Heart left ventricle (tissue), 16 donors: ENCODE measurements at regions not wholly inside any gene's neighbourhood (a gene's known extent, or its start where the extent isn't known, plus 50 kb on each side); places are given as distances from the start of the nearest gene placed in this dataset.

ENCODE experiments used
- ATAC-seq, 4 donors: fragments of 200-7000 bp; cut with Tn5 transposase; one replicate each; pipeline ENCODE4 v1.9.1; 2020 to 2022; ENCODE audit warnings: moderate library complexity in 4 of 4, mild to moderate bottlenecking in 3 of 4, moderate number of reproducible peaks in 1 of 4
- DNase-seq, 5 donors: peaks; one replicate each; pipeline ENCODE4 v3.0.0-alpha.2; 2020
- H3K27ac ChIP-seq, 12 donors: fragments of 200-600 bp; sonication (generic) in 4 of 12; one replicate each; pipeline versions ENCODE4 v1.5.0 to v1.8.0; 2016 to 2022; ENCODE audit warnings: mild to moderate bottlenecking in 2 of 12
- H3K27me3 ChIP-seq, 9 donors: fragments of 200-600 bp; sonication (generic) in 2 of 9; one replicate each; pipeline versions ENCODE4 v1.5.1 to v1.8.0; 2016 to 2022; ENCODE audit warnings: mild to moderate bottlenecking in 3 of 9
- H3K36me3 ChIP-seq, 9 donors: fragments of 200-600 bp; sonication (generic) in 2 of 9; one replicate each; pipeline versions ENCODE4 v1.5.0 to v1.8.0; 2018 to 2022; ENCODE audit warnings: mild to moderate bottlenecking in 2 of 9
- H3K4me1 ChIP-seq, 12 donors: fragments of 200-600 bp; sonication (generic) in 4 of 12; one replicate each; pipeline versions ENCODE4 v1.5.0 to v1.8.0; 2016 to 2022; ENCODE audit warnings: mild to moderate bottlenecking in 3 of 12
- H3K4me3 ChIP-seq, 12 donors: fragments of 200-600 bp; sonication (generic) in 4 of 12; one replicate each; pipeline versions ENCODE4 v1.5.0 to v1.8.0; 2017 to 2022; ENCODE audit warnings: mild to moderate bottlenecking in 9 of 12, moderate library complexity in 4 of 12
- H3K9me3 ChIP-seq, 12 donors: fragments of 200-600 bp; sonication (generic) in 4 of 12; one replicate each; pipeline versions ENCODE4 v1.5.0 to v1.8.0; 2016 to 2022; ENCODE audit warnings: mild to moderate bottlenecking in 1 of 12
- CTCF ChIP-seq, 12 donors: fragments of 200-600 bp; sonication (generic) in 4 of 12; IDR thresholded peaks; one replicate each; pipeline versions ENCODE4 v1.5.0 to v1.8.0; 2018 to 2022; ENCODE audit warnings: antibody characterized with exemption in 12 of 12, mild to moderate bottlenecking in 5 of 12
- POLR2A ChIP-seq, 2 donors: fragments of 450-650 bp; IDR thresholded peaks; one replicate each; pipeline ENCODE4 v1.6.1; 2017; ENCODE audit warnings: antibody characterized with exemption in 2 of 2, mild to moderate bottlenecking in 2 of 2, moderate library complexity in 2 of 2
- WGBS, 4 donors: extraction: QIAGEN DNeasy Blood & Tissue Kit in 2 of 4; methylation state at CpG; one replicate each; pipeline versions ENCODE4 v1.1.5 to v1.1.7; 2013 to 2018; 5-methylcytosine and 5-hydroxymethylcytosine counted together
- intact Hi-C, 10 donors: fragments of 100-400 bp; cut with DNase I; formaldehyde crosslinking; loops; one replicate each; pipeline versions ENCODE4 v1.11.1 to v1.14.2; 2022
- donor health status: ischemic (EF 13 %, LVEDD 7.1; RV severe dilation, severe dysfunction).
- donor health status: healthy with polysubstance abuse.
- donor health status: DM: no; HTN: yes; CAD: no.
- donor health status: DM: no; HTN: no; CAD: no.
- donor health status: ischemic (EF 25% LVEDD 6.9; RV normal size, moderate dysfunction).
- donor health status: ischemic (EF 25% LVEDD 5.7; RV mildly dilated, moderate dysfunction).
- donor health status: healthy.
- donor health status: DM: yes; HTN: yes; CAD: no.
- donor health status: ischemic (EF 35%, LVEDD 5.7; RV mildly dilated, moderate dysfunction).
- donor health status: nonischemic (EF 11% LVEDD 7.7; RV severe dilation, severe dysfunction).
- donor health status: DM: yes; HTN: yes; CAD: no.
- donor health status: PGD.
- donor health status: ischemic (EF 29% LVEDD 5.4; RV normal size, mild dysfunction).
- donor health status: nonischemic (EF 23%, LVEDD 6.1; RV moderate dilation, normal function).

GRCh38 chr12:59890896-59891579, 295.2 kb downstream of the SLC16A7 start:
- DNase-seq (no peak), ATAC-seq (no peak)
- H3K27ac ChIP-seq, result no peak overlapping the region
- H3K4me3 ChIP-seq, result no peak overlapping the region
- H3K27me3 ChIP-seq, result no peaks in the 10 kb centered on the region
- 84 to 87% (median 87%) methylated on average over 3 of the region's 3 CpGs for WGBS, 4 donors
- no peaks in the 10 kb centered on the region for H3K36me3 ChIP-seq
- TF ChIP-seq CTCF (IDR thresholded peaks at IDR 0.05) (no peak), POLR2A (IDR thresholded peaks at IDR 0.05) (no peak)
- intact Hi-C loops, result no loop called here
- H3K9me3 ChIP-seq, result no peaks in the 10 kb centered on the region
- no peaks in the 10 kb centered on the region for H3K4me1 ChIP-seq

- TF ChIP-seq POLR2A (IDR thresholded peaks at IDR 0.05) (no peak), CTCF (IDR thresholded peaks at IDR 0.05) (no peak)
- no peak for ATAC-seq
- Histone ChIP-seq H3K27me3 (no peaks in the 10 kb centered on the region), H3K4me3 (no peak overlapping the region), H3K36me3 (no peaks in the 10 kb centered on the region), H3K27ac (no peak overlapping the region), H3K4me1 (no peaks in the 10 kb centered on the region), H3K9me3 (no peaks in the 10 kb centered on the region)
- intact Hi-C loops, result no loop called here
- WGBS, 4 donors, result 74 to 85% (median 83%) methylated on average over 1 of the region's 1 CpG
- no peak for DNase-seq
Observed at GRCh38 chr12:59895166-59895775, 299.4 kb downstream of the SLC16A7 start.

DNA sequence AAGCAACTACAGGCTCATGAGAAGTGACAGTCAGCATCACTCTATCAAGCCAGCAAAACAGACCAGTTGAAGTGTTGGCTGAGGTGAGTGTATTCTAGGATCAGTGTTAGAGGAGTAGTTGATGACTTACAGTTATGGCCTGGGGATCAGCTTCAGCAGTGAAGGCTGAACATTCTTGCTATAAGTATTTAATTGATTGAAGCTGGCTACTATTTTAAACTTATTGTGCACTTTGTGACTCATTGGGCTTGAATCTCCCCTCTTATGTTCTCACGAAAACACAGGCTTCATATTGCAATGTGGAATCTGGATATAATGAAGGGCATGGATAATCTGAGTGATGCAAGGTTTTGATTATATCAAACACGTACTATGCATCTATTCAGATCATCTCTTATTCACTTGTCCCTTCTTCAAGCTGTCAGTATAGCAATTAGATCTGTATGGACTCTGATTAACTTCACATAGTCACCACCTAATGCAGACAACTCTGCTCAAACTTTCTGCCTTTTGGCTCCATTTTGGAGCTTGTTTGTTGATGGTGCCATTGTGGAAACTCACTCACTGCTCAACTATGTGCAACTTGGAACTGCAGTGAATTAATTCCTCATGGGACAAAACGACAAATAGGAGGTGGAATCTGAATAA, 309.2 kb downstream of the SLC16A7 start:
- Histone ChIP-seq H3K9me3 (peaks cover 0 to 5% (median 0%) of the 10 kb centered on the region in 12 donors), H3K4me1 (no peaks in the 10 kb centered on the region), H3K4me3 (no peak overlapping the region), H3K36me3 (no peaks in the 10 kb centered on the region), H3K27ac (no peak overlapping the region), H3K27me3 (no peaks in the 10 kb centered on the region)
- intact Hi-C loops, result no loop called here
- DNase-seq (no peak), ATAC-seq (peak in 2 of 4 donors; percentile 61 to 62)
- no peak for TF ChIP-seq CTCF (IDR thresholded peaks at IDR 0.05)
- TF ChIP-seq POLR2A (IDR thresholded peaks at IDR 0.05), result no peak
- 40 to 51% (median 50%) methylated on average over 3 of the region's 3 CpGs for WGBS, 4 donors

- Histone ChIP-seq H3K4me1 (no peaks in the 10 kb centered on the region), H3K4me3 (no peak overlapping the region), H3K9me3 (no peaks in the 10 kb centered on the region), H3K27me3 (no peaks in the 10 kb centered on the region), H3K27ac (no peak overlapping the region), H3K36me3 (no peaks in the 10 kb centered on the region)
- no peak for ATAC-seq
- no peak for DNase-seq
- TF ChIP-seq POLR2A (IDR thresholded peaks at IDR 0.05) (no peak), CTCF (IDR thresholded peaks at IDR 0.05) (no peak)
- intact Hi-C loops, result no loop called here
- WGBS, 4 donors, result 88 to 94% (median 91%) methylated on average over 3 of the region's 3 CpGs
Observed at GRCh38 chr12:59911516-59911915, 315.7 kb downstream of the SLC16A7 start.
